ENCODE measurements at regions not wholly inside any gene's neighbourhood (a gene's known extent, or its start where the extent isn't known, plus 50 kb on each side); places are given as distances from the start of the nearest gene placed in this dataset.
A peak's percentile ranks its signal among the peaks of the same experiment; 100 is the strongest.

DNA sequence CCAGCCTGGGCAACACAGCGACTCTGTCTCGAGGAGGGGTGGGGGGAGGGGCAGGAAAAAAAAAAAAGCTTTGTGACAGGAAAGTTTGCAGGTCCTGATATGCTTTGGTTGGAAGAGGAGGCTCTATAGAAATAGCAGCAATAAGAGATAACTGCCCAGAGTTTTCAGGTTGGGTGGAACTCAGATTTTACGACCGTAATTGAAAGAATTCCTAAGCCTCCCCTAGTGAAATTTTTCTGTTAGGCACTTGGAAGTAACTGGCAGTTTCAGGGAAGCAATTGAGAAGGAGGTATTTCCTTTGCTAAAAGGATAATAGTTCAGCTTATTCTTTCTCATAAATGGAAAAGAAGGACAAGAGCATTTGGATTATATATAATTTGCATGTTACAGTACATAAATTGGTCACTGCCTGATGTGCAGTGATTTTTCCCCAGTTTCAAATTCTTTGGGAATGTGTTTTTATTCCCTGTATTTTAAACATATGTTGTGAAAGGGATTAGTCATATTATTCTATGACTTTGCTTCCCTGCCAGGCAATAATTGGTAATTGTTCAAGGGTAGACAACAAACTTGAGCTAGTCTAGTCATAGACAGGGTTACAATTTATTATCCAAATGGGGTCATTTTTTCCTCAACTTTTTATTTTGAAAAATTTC is 452.8 kb downstream of the AEBP2 start:
- ATAC-seq = no peak
- no peak for TF ChIP-seq TCF4 (CRISPR knock-in tag; IDR thresholded peaks at IDR 0.05; ENCODE audit: borderline replicate concordance)
- TF ChIP-seq, protein P1, sequence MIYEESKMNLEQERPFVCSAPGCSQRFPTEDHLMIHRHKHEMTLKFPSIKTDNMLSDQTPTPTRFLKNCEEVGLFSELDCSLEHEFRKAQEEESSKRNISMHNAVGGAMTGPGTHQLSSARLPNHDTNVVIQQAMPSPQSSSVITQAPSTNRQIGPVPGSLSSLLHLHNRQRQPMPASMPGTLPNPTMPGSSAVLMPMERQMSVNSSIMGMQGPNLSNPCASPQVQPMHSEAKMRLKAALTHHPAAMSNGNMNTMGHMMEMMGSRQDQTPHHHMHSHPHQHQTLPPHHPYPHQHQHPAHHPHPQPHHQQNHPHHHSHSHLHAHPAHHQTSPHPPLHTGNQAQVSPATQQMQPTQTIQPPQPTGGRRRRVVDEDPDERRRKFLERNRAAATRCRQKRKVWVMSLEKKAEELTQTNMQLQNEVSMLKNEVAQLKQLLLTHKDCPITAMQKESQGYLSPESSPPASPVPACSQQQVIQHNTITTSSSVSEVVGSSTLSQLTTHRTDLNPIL (CRISPR knock-in tag; IDR thresholded peaks at IDR 0.05; ENCODE audit: low read depth) = no peak
- TF ChIP-seq ZFP3 (CRISPR knock-in tag; IDR thresholded peaks at IDR 0.05) = no peak
- no peak for TF ChIP-seq ARNTL (CRISPR knock-in tag; IDR thresholded peaks at IDR 0.05; ENCODE audit: borderline replicate concordance, low read depth)
- no peak for TF ChIP-seq GLIS3 (CRISPR knock-in tag; IDR thresholded peaks at IDR 0.05)
- TF ChIP-seq ZC3H10 (CRISPR knock-in tag; IDR thresholded peaks at IDR 0.05) = no peak
- no peak for TF ChIP-seq OSR1 (CRISPR knock-in tag; IDR thresholded peaks at IDR 0.05)
- no peak for TF ChIP-seq ISL1 (CRISPR knock-in tag; IDR thresholded peaks at IDR 0.05)
- no peak for TF ChIP-seq SNAI2 (CRISPR knock-in tag; IDR thresholded peaks at IDR 0.05)
- TF ChIP-seq CSDC2 (CRISPR knock-in tag; IDR thresholded peaks at IDR 0.05) = no peak
- TF ChIP-seq, protein P2, sequence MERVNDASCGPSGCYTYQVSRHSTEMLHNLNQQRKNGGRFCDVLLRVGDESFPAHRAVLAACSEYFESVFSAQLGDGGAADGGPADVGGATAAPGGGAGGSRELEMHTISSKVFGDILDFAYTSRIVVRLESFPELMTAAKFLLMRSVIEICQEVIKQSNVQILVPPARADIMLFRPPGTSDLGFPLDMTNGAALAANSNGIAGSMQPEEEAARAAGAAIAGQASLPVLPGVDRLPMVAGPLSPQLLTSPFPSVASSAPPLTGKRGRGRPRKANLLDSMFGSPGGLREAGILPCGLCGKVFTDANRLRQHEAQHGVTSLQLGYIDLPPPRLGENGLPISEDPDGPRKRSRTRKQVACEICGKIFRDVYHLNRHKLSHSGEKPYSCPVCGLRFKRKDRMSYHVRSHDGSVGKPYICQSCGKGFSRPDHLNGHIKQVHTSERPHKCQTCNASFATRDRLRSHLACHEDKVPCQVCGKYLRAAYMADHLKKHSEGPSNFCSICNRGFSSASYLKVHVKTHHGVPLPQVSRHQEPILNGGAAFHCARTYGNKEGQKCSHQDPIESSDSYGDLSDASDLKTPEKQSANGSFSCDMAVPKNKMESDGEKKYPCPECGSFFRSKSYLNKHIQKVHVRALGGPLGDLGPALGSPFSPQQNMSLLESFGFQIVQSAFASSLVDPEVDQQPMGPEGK (CRISPR knock-in tag; IDR thresholded peaks at IDR 0.05; ENCODE audit: borderline replicate concordance) = no peak
- TF ChIP-seq, protein P3, sequence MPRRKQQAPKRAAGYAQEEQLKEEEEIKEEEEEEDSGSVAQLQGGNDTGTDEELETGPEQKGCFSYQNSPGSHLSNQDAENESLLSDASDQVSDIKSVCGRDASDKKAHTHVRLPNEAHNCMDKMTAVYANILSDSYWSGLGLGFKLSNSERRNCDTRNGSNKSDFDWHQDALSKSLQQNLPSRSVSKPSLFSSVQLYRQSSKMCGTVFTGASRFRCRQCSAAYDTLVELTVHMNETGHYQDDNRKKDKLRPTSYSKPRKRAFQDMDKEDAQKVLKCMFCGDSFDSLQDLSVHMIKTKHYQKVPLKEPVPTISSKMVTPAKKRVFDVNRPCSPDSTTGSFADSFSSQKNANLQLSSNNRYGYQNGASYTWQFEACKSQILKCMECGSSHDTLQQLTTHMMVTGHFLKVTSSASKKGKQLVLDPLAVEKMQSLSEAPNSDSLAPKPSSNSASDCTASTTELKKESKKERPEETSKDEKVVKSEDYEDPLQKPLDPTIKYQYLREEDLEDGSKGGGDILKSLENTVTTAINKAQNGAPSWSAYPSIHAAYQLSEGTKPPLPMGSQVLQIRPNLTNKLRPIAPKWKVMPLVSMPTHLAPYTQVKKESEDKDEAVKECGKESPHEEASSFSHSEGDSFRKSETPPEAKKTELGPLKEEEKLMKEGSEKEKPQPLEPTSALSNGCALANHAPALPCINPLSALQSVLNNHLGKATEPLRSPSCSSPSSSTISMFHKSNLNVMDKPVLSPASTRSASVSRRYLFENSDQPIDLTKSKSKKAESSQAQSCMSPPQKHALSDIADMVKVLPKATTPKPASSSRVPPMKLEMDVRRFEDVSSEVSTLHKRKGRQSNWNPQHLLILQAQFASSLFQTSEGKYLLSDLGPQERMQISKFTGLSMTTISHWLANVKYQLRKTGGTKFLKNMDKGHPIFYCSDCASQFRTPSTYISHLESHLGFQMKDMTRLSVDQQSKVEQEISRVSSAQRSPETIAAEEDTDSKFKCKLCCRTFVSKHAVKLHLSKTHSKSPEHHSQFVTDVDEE (CRISPR knock-in tag; IDR thresholded peaks at IDR 0.05) = no peak
- TF ChIP-seq, protein P4, sequence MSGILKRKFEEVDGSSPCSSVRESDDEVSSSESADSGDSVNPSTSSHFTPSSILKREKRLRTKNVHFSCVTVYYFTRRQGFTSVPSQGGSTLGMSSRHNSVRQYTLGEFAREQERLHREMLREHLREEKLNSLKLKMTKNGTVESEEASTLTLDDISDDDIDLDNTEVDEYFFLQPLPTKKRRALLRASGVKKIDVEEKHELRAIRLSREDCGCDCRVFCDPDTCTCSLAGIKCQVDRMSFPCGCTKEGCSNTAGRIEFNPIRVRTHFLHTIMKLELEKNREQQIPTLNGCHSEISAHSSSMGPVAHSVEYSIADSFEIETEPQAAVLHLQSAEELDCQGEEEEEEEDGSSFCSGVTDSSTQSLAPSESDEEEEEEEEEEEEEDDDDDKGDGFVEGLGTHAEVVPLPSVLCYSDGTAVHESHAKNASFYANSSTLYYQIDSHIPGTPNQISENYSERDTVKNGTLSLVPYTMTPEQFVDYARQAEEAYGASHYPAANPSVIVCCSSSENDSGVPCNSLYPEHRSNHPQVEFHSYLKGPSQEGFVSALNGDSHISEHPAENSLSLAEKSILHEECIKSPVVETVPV (CRISPR knock-in tag; IDR thresholded peaks at IDR 0.05) = no peak
- TF ChIP-seq ZFP30 (CRISPR knock-in tag; IDR thresholded peaks at IDR 0.05) = no peak
- TF ChIP-seq RARB (CRISPR knock-in tag; IDR thresholded peaks at IDR 0.05) = no peak
- TF ChIP-seq PPARA (CRISPR knock-in tag; IDR thresholded peaks at IDR 0.05; ENCODE audit: borderline replicate concordance) = no peak
- TF ChIP-seq ZNF565 (CRISPR knock-in tag; conservative IDR thresholded peaks at IDR 0.05; ENCODE audit: low read depth) = no peak
- TF ChIP-seq ZNF8 (CRISPR knock-in tag; IDR thresholded peaks at IDR 0.05) = no peak

DNA sequence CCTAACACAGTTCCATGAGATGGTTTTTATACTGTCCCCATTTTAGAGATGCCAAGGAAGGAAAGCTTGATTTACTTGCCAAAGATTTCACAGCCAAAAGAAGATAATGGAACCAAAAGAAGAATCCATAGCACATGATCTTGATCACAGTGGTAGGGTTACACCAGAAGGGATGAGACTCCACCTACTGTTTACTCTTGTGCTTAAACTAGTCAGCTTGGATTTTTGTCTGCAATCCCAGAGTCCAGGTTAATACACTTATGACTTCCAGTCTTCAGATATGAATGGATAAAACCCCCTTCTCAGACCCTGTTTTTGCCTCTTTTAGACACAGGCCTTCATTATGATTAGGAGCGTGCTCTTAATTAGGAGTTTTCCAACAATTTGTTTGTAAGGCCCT is 454.2 kb downstream of the AEBP2 start:
- TF ChIP-seq ZNF565 (CRISPR knock-in tag; conservative IDR thresholded peaks at IDR 0.05; ENCODE audit: low read depth) (no peak), RARB (CRISPR knock-in tag; IDR thresholded peaks at IDR 0.05) (no peak), GLIS3 (CRISPR knock-in tag; IDR thresholded peaks at IDR 0.05) (no peak), ZC3H10 (CRISPR knock-in tag; IDR thresholded peaks at IDR 0.05) (no peak), CSDC2 (CRISPR knock-in tag; IDR thresholded peaks at IDR 0.05) (no peak), SNAI2 (CRISPR knock-in tag; IDR thresholded peaks at IDR 0.05) (no peak), ZFP30 (CRISPR knock-in tag; IDR thresholded peaks at IDR 0.05) (no peak), ESRRG (CRISPR knock-in tag; IDR thresholded peaks at IDR 0.05) (no peak), TOX (CRISPR knock-in tag; IDR thresholded peaks at IDR 0.05; ENCODE audit: borderline replicate concordance) (no peak)
- TF ChIP-seq, protein P2 (CRISPR knock-in tag; IDR thresholded peaks at IDR 0.05; ENCODE audit: borderline replicate concordance) = no peak
- TF ChIP-seq, protein P5, sequence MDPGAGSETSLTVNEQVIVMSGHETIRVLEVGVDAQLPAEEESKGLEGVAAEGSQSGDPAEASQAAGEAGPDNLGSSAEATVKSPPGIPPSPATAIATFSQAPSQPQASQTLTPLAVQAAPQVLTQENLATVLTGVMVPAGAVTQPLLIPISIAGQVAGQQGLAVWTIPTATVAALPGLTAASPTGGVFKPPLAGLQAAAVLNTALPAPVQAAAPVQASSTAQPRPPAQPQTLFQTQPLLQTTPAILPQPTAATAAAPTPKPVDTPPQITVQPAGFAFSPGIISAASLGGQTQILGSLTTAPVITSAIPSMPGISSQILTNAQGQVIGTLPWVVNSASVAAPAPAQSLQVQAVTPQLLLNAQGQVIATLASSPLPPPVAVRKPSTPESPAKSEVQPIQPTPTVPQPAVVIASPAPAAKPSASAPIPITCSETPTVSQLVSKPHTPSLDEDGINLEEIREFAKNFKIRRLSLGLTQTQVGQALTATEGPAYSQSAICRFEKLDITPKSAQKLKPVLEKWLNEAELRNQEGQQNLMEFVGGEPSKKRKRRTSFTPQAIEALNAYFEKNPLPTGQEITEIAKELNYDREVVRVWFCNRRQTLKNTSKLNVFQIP (CRISPR knock-in tag; IDR thresholded peaks at IDR 0.05; ENCODE audit: borderline replicate concordance, low read depth) = no peak
- TF ChIP-seq, protein P3 (CRISPR knock-in tag; IDR thresholded peaks at IDR 0.05) = no peak
- ATAC-seq = peak; percentile 90

Measured in SK-N-SH treated with all-trans-retinoic acid at 6 μM for 48 hours (cell line).